CD14-positive monocyte (primary cell): ENCODE measurements at regions not wholly inside any gene's neighbourhood (a gene's known extent, or its start where the extent isn't known, plus 50 kb on each side); places are given as distances from the start of the nearest gene placed in this dataset.

Source experiments
- DNase-seq, 3 donors: peaks; one replicate each; pipeline ENCODE4 v3.0.0-alpha.2; 2011 to 2022
- H2AFZ ChIP-seq: 2 replicates; pipeline ENCODE4 v1.6.0; 2012; ENCODE audit warnings: mild to moderate bottlenecking, low read depth, low read length, inconsistent platforms; ENCODE audit not compliant: insufficient read depth, poor library complexity, severe bottlenecking
- H3K27ac ChIP-seq, 2 donors: 1 replicate in 1 of 2; 2 replicates in 1 of 2; pipeline ENCODE4 v1.5.1; 2012 to 2013; ENCODE audit warnings: low read length in 2 of 2, control low read depth in 1 of 2, inconsistent platforms in 1 of 2, low read depth in 1 of 2, mild to moderate bottlenecking in 1 of 2
- H3K27me3 ChIP-seq, 2 donors: one replicate each; pipeline versions ENCODE4 v1.6.0 to v1.6.1; 2011 to 2013; ENCODE audit warnings: low read length in 2 of 2; ENCODE audit not compliant: control insufficient read depth in 2 of 2, insufficient read depth in 2 of 2
- H3K36me3 ChIP-seq, 2 donors: replicated peaks in 1 of 2; 1 replicate in 1 of 2; 2 replicates in 1 of 2; pipeline versions ENCODE4 v1.5.1 to v1.6.1; 2012 to 2013; ENCODE audit warnings: low read length in 2 of 2, control low read depth in 1 of 2, inconsistent platforms in 1 of 2, mild to moderate bottlenecking in 1 of 2; ENCODE audit not compliant: insufficient read depth in 2 of 2, control insufficient read depth in 1 of 2
- H3K4me1 ChIP-seq, 2 donors: 1 replicate in 1 of 2; 2 replicates in 1 of 2; pipeline versions ENCODE4 v1.5.1 to v1.6.1; 2012 to 2013; ENCODE audit warnings: low read length in 2 of 2, control low read depth in 1 of 2, inconsistent platforms in 1 of 2, mild to moderate bottlenecking in 1 of 2, moderate library complexity in 1 of 2; ENCODE audit not compliant: insufficient read depth in 2 of 2, control insufficient read depth in 1 of 2
- H3K4me2 ChIP-seq: replicated peaks from 2 replicates; pipeline ENCODE3; 2012; ENCODE audit warnings: low read length, moderate library complexity, mild to moderate bottlenecking; ENCODE audit not compliant: poor library complexity, severe bottlenecking; ENCODE audit errors: extremely low read depth
- H3K4me3 ChIP-seq, 3 experiments: fragments of 200-600 bp in 1 of 3; sonication (generic) in 1 of 3; replicated peaks in 1 of 3; 1 replicate in 2 of 3; 2 replicates in 1 of 3; pipeline ENCODE4 v1.5.1; 2011 to 2013; ENCODE audit warnings: low read length in 3 of 3, mild to moderate bottlenecking in 3 of 3, control low read depth in 2 of 3, low read depth in 2 of 3, inconsistent platforms in 1 of 3, moderate library complexity in 1 of 3
- H3K79me2 ChIP-seq: 2 replicates; pipeline ENCODE4 v1.6.0; 2012; ENCODE audit warnings: mild to moderate bottlenecking, control low read depth, inconsistent platforms, low read length, moderate library complexity; ENCODE audit not compliant: insufficient read depth
- H3K9ac ChIP-seq: 2 replicates; pipeline ENCODE4 v1.6.0; 2017; ENCODE audit warnings: low read length, mild to moderate bottlenecking; ENCODE audit not compliant: insufficient read depth, poor library complexity, severe bottlenecking
- H3K9me3 ChIP-seq, 2 donors: replicated peaks in 1 of 2; 1 replicate in 1 of 2; 2 replicates in 1 of 2; pipeline versions ENCODE4 v1.5.1 to v1.6.1; 2012 to 2013; ENCODE audit warnings: low read length in 2 of 2, control low read depth in 1 of 2; ENCODE audit not compliant: control insufficient read depth in 1 of 2, insufficient read depth in 1 of 2
- H4K20me1 ChIP-seq: 2 replicates; pipeline ENCODE4 v1.6.0; 2012; ENCODE audit warnings: mild to moderate bottlenecking, low read length, control low read depth, moderate library complexity; ENCODE audit not compliant: insufficient read depth
- H3K27ac Mint-ChIP-seq, 7 donors: one replicate each; pipeline ENCODE4 v1.8.0; 2020; ENCODE audit warnings: mild to moderate bottlenecking in 7 of 7, mixed read lengths in 7 of 7, moderate library complexity in 6 of 7, inconsistent platforms in 2 of 7
- H3K27me3 Mint-ChIP-seq, 3 donors: one replicate each; pipeline ENCODE4 v1.8.0; 2021 to 2022; ENCODE audit warnings: low read depth in 3 of 3, mild to moderate bottlenecking in 3 of 3, mixed read lengths in 3 of 3, moderate library complexity in 3 of 3, inconsistent platforms in 1 of 3
- H3K36me3 Mint-ChIP-seq, 2 donors: one replicate each; pipeline ENCODE4 v1.8.0; 2020; ENCODE audit warnings: mixed read lengths in 2 of 2, inconsistent platforms in 1 of 2, mild to moderate bottlenecking in 1 of 2
- H3K4me1 Mint-ChIP-seq: one replicate; pipeline ENCODE4 v1.8.0; 2020; ENCODE audit warnings: mild to moderate bottlenecking, mixed read lengths
- H3K4me3 Mint-ChIP-seq, 2 donors: one replicate each; pipeline ENCODE4 v1.8.0; 2020; ENCODE audit warnings: mild to moderate bottlenecking in 2 of 2, mixed read lengths in 2 of 2, moderate library complexity in 1 of 2
- H3K9me3 Mint-ChIP-seq, 7 donors: one replicate each; pipeline ENCODE4 v1.8.0; 2020 to 2022; ENCODE audit warnings: mixed read lengths in 7 of 7, mild to moderate bottlenecking in 6 of 7, moderate library complexity in 6 of 7, inconsistent platforms in 2 of 7
- CTCF ChIP-seq: fragments of 200-600 bp; IDR thresholded peaks from one replicate; pipeline ENCODE4 v1.8.0; 2022; ENCODE audit warnings: antibody characterized with exemption, mild to moderate bottlenecking
- WGBS: methylation state at CpG from one replicate; pipeline ENCODE4 v1.1.5; 2013; ENCODE audit warnings: missing lambda C conversion rate; ENCODE audit not compliant: insufficient coverage; 5-methylcytosine and 5-hydroxymethylcytosine counted together
- intact Hi-C, 2 donors: fragments of 100-400 bp; cut with micrococcal nuclease; formaldehyde crosslinking; loops; one replicate each; pipeline versions ENCODE4 v1.15.0 to v1.15.1; 2023

DNA sequence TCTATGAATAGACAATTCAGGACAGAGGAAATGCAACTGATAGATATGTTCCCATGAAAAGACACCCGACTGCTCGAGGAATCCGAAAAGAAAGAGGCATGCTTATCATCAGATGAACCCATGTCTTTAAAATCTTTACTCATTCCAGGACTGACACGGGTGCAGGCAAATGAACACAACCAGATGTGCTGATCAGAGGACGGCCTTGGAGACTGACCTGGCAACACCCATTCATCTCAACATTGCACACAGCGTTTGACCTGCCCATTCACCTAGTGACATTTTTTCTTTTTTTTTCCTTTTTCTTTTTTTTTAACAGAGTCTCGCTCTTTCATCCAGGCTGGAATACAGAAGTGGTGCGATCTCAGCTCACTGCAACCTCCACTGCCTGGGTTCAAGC lies 377.5 kb downstream of the EIPR1 start:
- H3K4me2 ChIP-seq: no peak overlapping the region
- Mint-ChIP-seq H3K4me1 (no peaks in the 10 kb centered on the region), H3K36me3 (no peaks in the 10 kb centered on the region), H3K27me3 (peaks cover 5 to 8% (median 7%) of the 10 kb centered on the region in 3 donors), H3K4me3 (no peak overlapping the region), H3K27ac (no peak overlapping the region), H3K9me3 (peaks cover 0 to 2% (median 0%) of the 10 kb centered on the region in 7 donors)
- H3K27me3 ChIP-seq: no peaks in the 10 kb centered on the region
- no peak overlapping the region for H3K27ac ChIP-seq
- H3K79me2 ChIP-seq: no peaks in the 10 kb centered on the region
- no peak for DNase-seq
- no peak for TF ChIP-seq CTCF
- H4K20me1 ChIP-seq: no peaks in the 10 kb centered on the region
- WGBS: 93% methylated on average over 7 of the region's 8 CpGs
- no peak overlapping the region for H3K9ac ChIP-seq
- intact Hi-C loops: no loop called here
- no peak overlapping the region for H3K4me3 ChIP-seq
- no peaks in the 10 kb centered on the region for H3K36me3 ChIP-seq
- H3K9me3 ChIP-seq: no peaks in the 10 kb centered on the region
- H2AFZ ChIP-seq: no peak overlapping the region
- H3K4me1 ChIP-seq: no peaks in the 10 kb centered on the region

- 65% methylated on average over 9 of the region's 9 CpGs for WGBS
Observed at GRCh38 chr2:2998971-2999370, 378.6 kb downstream of the EIPR1 start.

More at GRCh38 chr2:2998971-2999370, 378.6 kb downstream of the EIPR1 start:
- H2AFZ ChIP-seq: no peak overlapping the region
- Mint-ChIP-seq H3K4me3 (no peak overlapping the region), H3K4me1 (no peaks in the 10 kb centered on the region), H3K9me3 (peaks cover 0 to 2% (median 0%) of the 10 kb centered on the region in 7 donors), H3K27me3 (peaks cover 4 to 8% (median 5%) of the 10 kb centered on the region in 3 donors), H3K36me3 (no peaks in the 10 kb centered on the region), H3K27ac (no peak overlapping the region)
- no peaks in the 10 kb centered on the region for H3K9me3 ChIP-seq
- DNase-seq: no peak
- H3K9ac ChIP-seq: no peak overlapping the region
- no peak overlapping the region for H3K4me3 ChIP-seq
- no peaks in the 10 kb centered on the region for H4K20me1 ChIP-seq
- H3K4me2 ChIP-seq: no peak overlapping the region
- no peaks in the 10 kb centered on the region for H3K36me3 ChIP-seq
- no peak for TF ChIP-seq CTCF
- intact Hi-C loops: no loop called here
- no peaks in the 10 kb centered on the region for H3K79me2 ChIP-seq
- no peak overlapping the region for H3K27ac ChIP-seq
- H3K4me1 ChIP-seq: no peaks in the 10 kb centered on the region
- H3K27me3 ChIP-seq: no peaks in the 10 kb centered on the region
